Adrenal gland (tissue), 5 donors: ENCODE measurements at regions not wholly inside any gene's neighbourhood (a gene's known extent, or its start where the extent isn't known, plus 50 kb on each side); places are given as distances from the start of the nearest gene placed in this dataset.

Source experiments
- CTCF ChIP-seq, 6 experiments: fragments of 450-650 bp in 4 of 6; fragments of 200-600 bp in 2 of 6; sonication (generic) in 1 of 6; IDR thresholded peaks; 1 replicate in 5 of 6; 2 replicates in 1 of 6; pipeline versions ENCODE4 v1.5.1 to v1.8.0; 2016 to 2021; ENCODE audit warnings: antibody characterized with exemption in 6 of 6, mild to moderate bottlenecking in 2 of 6, moderate library complexity in 1 of 6
- POLR2A ChIP-seq, 2 donors: fragments of 450-650 bp; IDR thresholded peaks; one replicate each; pipeline ENCODE4 v1.6.1; 2017; ENCODE audit warnings: antibody characterized with exemption in 2 of 2, mild to moderate bottlenecking in 2 of 2, moderate library complexity in 1 of 2
- donor health status: DM: no; HTN: no; CAD: no.

GRCh38 chr17:63356337-63356757 is 89.8 kb downstream of the CYB561 start:
- TF ChIP-seq CTCF (IDR thresholded peaks at IDR 0.05) (no peak), POLR2A (IDR thresholded peaks at IDR 0.05) (no peak)
